Liver (tissue), 8 donors: ENCODE measurements at regions not wholly inside any gene's neighbourhood (a gene's known extent, or its start where the extent isn't known, plus 50 kb on each side); places are given as distances from the start of the nearest gene placed in this dataset.

ENCODE experiments used
- DNase-seq: peaks from one replicate; pipeline ENCODE4 v3.0.0-alpha.2; 2017; ENCODE audit warnings: low spot score
- H3K27ac ChIP-seq, 2 donors: one replicate each; pipeline ENCODE4 v1.7.0; 2013; ENCODE audit warnings: inconsistent platforms in 2 of 2, low read length in 2 of 2, control low read depth in 1 of 2, low read depth in 1 of 2, mild to moderate bottlenecking in 1 of 2
- H3K27me3 ChIP-seq, 4 donors: one replicate each; pipeline versions ENCODE4 v1.6.1 to v1.7.0; 2013; ENCODE audit warnings: low read length in 3 of 4, inconsistent platforms in 1 of 4, mild to moderate bottlenecking in 1 of 4, moderate library complexity in 1 of 4; ENCODE audit not compliant: control insufficient read depth in 4 of 4, insufficient read depth in 4 of 4
- H3K36me3 ChIP-seq, 4 donors: one replicate each; pipeline versions ENCODE4 v1.6.1 to v1.7.0; 2013; ENCODE audit warnings: low read length in 3 of 4, mild to moderate bottlenecking in 3 of 4, low read depth in 1 of 4, moderate library complexity in 1 of 4; ENCODE audit not compliant: control insufficient read depth in 4 of 4, insufficient read depth in 3 of 4
- H3K4me1 ChIP-seq, 4 donors: one replicate each; pipeline versions ENCODE4 v1.6.1 to v1.7.0; 2013; ENCODE audit warnings: low read length in 3 of 4, mild to moderate bottlenecking in 3 of 4, moderate library complexity in 1 of 4; ENCODE audit not compliant: control insufficient read depth in 4 of 4, insufficient read depth in 4 of 4
- H3K4me3 ChIP-seq, 3 donors: one replicate each; pipeline versions ENCODE4 v1.6.1 to v1.7.0; 2013; ENCODE audit warnings: low read length in 3 of 3, control low read depth in 1 of 3, low read depth in 1 of 3, mild to moderate bottlenecking in 1 of 3
- H3K9ac ChIP-seq, 2 donors: one replicate each; pipeline ENCODE4 v1.7.0; 2013; ENCODE audit warnings: low read length in 2 of 2, mild to moderate bottlenecking in 2 of 2, moderate library complexity in 2 of 2, control low read depth in 1 of 2, low read depth in 1 of 2
- H3K9me3 ChIP-seq, 4 donors: one replicate each; pipeline versions ENCODE4 v1.6.1 to v1.7.0; 2013; ENCODE audit warnings: low read length in 3 of 4; ENCODE audit not compliant: control insufficient read depth in 4 of 4
- EGR1 ChIP-seq, 2 donors: IDR thresholded peaks; 2 replicates each; pipeline ENCODE4 v1.6.1; 2016 to 2018; ENCODE audit warnings: antibody characterized with exemption in 2 of 2, low read depth in 2 of 2
- FOXA1 ChIP-seq: IDR thresholded peaks from 2 replicates; pipeline ENCODE4 v1.6.1; 2016; ENCODE audit warnings: antibody characterized with exemption
- FOXA2 ChIP-seq: IDR thresholded peaks from 2 replicates; pipeline ENCODE4 v1.6.1; 2016; ENCODE audit warnings: antibody characterized with exemption
- GABPA ChIP-seq, 2 donors: IDR thresholded peaks in 1 of 2; conservative IDR thresholded peaks in 1 of 2; 2 replicates each; pipeline ENCODE4 v1.6.1; 2016; ENCODE audit warnings: antibody characterized with exemption in 2 of 2, mild to moderate bottlenecking in 1 of 2, moderate library complexity in 1 of 2
- HNF4A ChIP-seq, 2 donors: conservative IDR thresholded peaks; 2 replicates each; pipeline ENCODE4 v1.6.1; 2016; ENCODE audit warnings: antibody characterized with exemption in 2 of 2, mild to moderate bottlenecking in 2 of 2
- HNF4G ChIP-seq: IDR thresholded peaks from 2 replicates; pipeline ENCODE4 v1.6.1; 2016; ENCODE audit warnings: antibody characterized with exemption
- JUND ChIP-seq, 2 donors: IDR thresholded peaks; 2 replicates each; pipeline ENCODE4 v1.6.1; 2016; ENCODE audit warnings: antibody characterized with exemption in 2 of 2
- NR2F2 ChIP-seq: IDR thresholded peaks from 2 replicates; pipeline ENCODE4 v1.6.1; 2016; ENCODE audit warnings: antibody characterized with exemption
- RAD21 ChIP-seq, 2 donors: IDR thresholded peaks; 2 replicates each; pipeline ENCODE4 v1.6.1; 2016; ENCODE audit warnings: antibody characterized with exemption in 2 of 2, mild to moderate bottlenecking in 2 of 2
- REST ChIP-seq: IDR thresholded peaks from 2 replicates; pipeline ENCODE4 v1.6.1; 2016; ENCODE audit warnings: antibody characterized with exemption, mild to moderate bottlenecking
- RXRA ChIP-seq, 2 donors: IDR thresholded peaks; 2 replicates each; pipeline ENCODE4 v1.6.1; 2017 to 2018; ENCODE audit warnings: antibody characterized with exemption in 2 of 2, mild to moderate bottlenecking in 1 of 2
- SP1 ChIP-seq: IDR thresholded peaks from 2 replicates; pipeline ENCODE4 v1.6.1; 2018; ENCODE audit warnings: antibody characterized with exemption, mild to moderate bottlenecking
- TAF1 ChIP-seq: conservative IDR thresholded peaks from 2 replicates; pipeline ENCODE4 v1.6.1; 2016; ENCODE audit warnings: antibody characterized with exemption, mild to moderate bottlenecking
- YY1 ChIP-seq: IDR thresholded peaks from 2 replicates; pipeline ENCODE4 v1.6.1; 2016; ENCODE audit warnings: antibody characterized with exemption, mild to moderate bottlenecking
- ZBTB33 ChIP-seq: IDR thresholded peaks from 2 replicates; pipeline ENCODE4 v1.6.1; 2016; ENCODE audit warnings: antibody characterized with exemption
- WGBS: extraction: QIAGEN DNeasy Blood & Tissue Kit; methylation state at CpG from one replicate; pipeline ENCODE4 v1.1.7; 2013; 5-methylcytosine and 5-hydroxymethylcytosine counted together
- TF ChIP-seq, protein P1 (sequence below): IDR thresholded peaks from 2 replicates; pipeline ENCODE4 v1.6.1; 2016; ENCODE audit warnings: antibody characterized with exemption
- TF ChIP-seq, protein P2 (sequence below): IDR thresholded peaks from 2 replicates; pipeline ENCODE4 v1.6.1; 2016; ENCODE audit warnings: antibody characterized with exemption
- TF ChIP-seq, protein P3 (sequence below): fragments of 150-350 bp; IDR thresholded peaks from 2 replicates; pipeline ENCODE4 v1.5.1; 2017; ENCODE audit warnings: improper control_type of control experiment, low read depth, low read length; ENCODE audit not compliant: missing input control
- donor health status: healthy.
- donor health status: healthy.
- donor health status: healthy.
- donor health status: healthy.
- donor health status: healthy.

DNA sequence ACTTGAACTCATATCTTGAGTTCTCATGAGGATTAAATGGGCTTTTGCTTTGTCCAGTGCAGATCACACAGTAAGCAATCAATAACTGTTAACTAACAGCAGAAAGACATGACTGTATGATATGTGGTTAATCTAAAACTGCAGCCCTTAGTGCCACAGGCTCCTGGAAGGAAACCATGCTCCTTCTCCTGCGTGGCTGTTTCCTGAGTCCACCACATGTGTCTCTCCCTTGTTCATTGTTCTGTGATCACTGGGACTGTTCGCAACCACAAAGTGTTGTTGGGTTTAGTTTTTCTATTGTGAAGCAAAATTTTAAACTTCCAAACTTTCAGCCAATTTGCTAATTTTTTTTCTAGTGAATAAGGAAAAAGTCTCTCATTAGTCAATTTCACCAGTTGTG, 130.9 kb upstream of the PTPRM start:
- Histone ChIP-seq H3K9me3 (no peaks in the 10 kb centered on the region), H3K4me1 (no peaks in the 10 kb centered on the region), H3K4me3 (no peak overlapping the region), H3K9ac (no peak overlapping the region), H3K27ac (no peak overlapping the region), H3K27me3 (no peaks in the 10 kb centered on the region), H3K36me3 (no peaks in the 10 kb centered on the region)
- no peak for DNase-seq
- 72% methylated on average over 2 of the region's 2 CpGs for WGBS
- TF ChIP-seq YY1 (no peak), EGR1 (IDR thresholded peaks at IDR 0.05; ENCODE audit: low read depth in 2 of 2) (no peak), RAD21 (IDR thresholded peaks at IDR 0.05) (no peak), FOXA1 (no peak), REST (no peak), FOXA2 (no peak), JUND (IDR thresholded peaks at IDR 0.05) (no peak), HNF4G (no peak), TAF1 (no peak), GABPA (IDR thresholded peaks at IDR 0.05 in 1 of 2, conservative IDR thresholded peaks at IDR 0.05 in 1 of 2) (no peak), SP1 (no peak), ZBTB33 (no peak), NR2F2 (no peak), RXRA (IDR thresholded peaks at IDR 0.05) (no peak), HNF4A (conservative IDR thresholded peaks at IDR 0.05) (no peak)
- TF ChIP-seq, protein P1, sequence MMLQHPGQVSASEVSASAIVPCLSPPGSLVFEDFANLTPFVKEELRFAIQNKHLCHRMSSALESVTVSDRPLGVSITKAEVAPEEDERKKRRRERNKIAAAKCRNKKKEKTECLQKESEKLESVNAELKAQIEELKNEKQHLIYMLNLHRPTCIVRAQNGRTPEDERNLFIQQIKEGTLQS, result no peak
- TF ChIP-seq, protein P2, sequence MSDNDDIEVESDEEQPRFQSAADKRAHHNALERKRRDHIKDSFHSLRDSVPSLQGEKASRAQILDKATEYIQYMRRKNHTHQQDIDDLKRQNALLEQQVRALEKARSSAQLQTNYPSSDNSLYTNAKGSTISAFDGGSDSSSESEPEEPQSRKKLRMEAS, result no peak
- TF ChIP-seq, protein P3, sequence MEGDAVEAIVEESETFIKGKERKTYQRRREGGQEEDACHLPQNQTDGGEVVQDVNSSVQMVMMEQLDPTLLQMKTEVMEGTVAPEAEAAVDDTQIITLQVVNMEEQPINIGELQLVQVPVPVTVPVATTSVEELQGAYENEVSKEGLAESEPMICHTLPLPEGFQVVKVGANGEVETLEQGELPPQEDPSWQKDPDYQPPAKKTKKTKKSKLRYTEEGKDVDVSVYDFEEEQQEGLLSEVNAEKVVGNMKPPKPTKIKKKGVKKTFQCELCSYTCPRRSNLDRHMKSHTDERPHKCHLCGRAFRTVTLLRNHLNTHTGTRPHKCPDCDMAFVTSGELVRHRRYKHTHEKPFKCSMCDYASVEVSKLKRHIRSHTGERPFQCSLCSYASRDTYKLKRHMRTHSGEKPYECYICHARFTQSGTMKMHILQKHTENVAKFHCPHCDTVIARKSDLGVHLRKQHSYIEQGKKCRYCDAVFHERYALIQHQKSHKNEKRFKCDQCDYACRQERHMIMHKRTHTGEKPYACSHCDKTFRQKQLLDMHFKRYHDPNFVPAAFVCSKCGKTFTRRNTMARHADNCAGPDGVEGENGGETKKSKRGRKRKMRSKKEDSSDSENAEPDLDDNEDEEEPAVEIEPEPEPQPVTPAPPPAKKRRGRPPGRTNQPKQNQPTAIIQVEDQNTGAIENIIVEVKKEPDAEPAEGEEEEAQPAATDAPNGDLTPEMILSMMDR, result no peak
